ENCODE measurements at regions not wholly inside any gene's neighbourhood (a gene's known extent, or its start where the extent isn't known, plus 50 kb on each side); places are given as distances from the start of the nearest gene placed in this dataset.

DNA sequence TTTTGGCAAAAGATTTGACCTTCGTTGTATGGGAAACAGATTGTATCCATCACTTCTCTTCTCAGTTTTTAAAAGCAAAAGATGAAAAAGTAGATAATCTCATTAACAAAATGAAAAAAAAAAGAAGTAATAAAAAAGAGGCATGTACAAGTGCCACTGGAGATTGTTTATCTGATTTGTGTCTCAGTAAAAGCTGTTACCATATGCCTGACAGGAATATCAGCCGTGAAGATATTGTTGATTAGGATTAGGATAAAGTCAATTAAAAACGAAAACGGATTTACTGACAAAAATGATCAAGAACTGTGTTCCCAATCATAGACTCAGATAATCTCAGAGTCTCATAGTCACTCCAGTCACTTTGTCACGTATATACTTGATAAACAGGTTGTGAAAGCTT lies 842.1 kb upstream of the SLC10A2 start:
- POLR2A ChIA-PET = no interaction called here
- H3K36me3 ChIP-seq (ENCODE audit: control insufficient read depth, insufficient read depth, low read length) = no peaks in the 10 kb centered on the region
- H3K4me3 ChIP-seq (ENCODE audit: low read depth, low read length) = no peak overlapping the region
- CTCF ChIA-PET = no interaction called here
- no peak for DNase-seq (ENCODE audit: low read depth)
- no peaks in the 10 kb centered on the region for H3K27me3 ChIP-seq (ENCODE audit: control insufficient read depth, insufficient read depth, low read length)
- TF ChIP-seq, protein P1, sequence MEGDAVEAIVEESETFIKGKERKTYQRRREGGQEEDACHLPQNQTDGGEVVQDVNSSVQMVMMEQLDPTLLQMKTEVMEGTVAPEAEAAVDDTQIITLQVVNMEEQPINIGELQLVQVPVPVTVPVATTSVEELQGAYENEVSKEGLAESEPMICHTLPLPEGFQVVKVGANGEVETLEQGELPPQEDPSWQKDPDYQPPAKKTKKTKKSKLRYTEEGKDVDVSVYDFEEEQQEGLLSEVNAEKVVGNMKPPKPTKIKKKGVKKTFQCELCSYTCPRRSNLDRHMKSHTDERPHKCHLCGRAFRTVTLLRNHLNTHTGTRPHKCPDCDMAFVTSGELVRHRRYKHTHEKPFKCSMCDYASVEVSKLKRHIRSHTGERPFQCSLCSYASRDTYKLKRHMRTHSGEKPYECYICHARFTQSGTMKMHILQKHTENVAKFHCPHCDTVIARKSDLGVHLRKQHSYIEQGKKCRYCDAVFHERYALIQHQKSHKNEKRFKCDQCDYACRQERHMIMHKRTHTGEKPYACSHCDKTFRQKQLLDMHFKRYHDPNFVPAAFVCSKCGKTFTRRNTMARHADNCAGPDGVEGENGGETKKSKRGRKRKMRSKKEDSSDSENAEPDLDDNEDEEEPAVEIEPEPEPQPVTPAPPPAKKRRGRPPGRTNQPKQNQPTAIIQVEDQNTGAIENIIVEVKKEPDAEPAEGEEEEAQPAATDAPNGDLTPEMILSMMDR (IDR thresholded peaks at IDR 0.05; ENCODE audit: insufficient read depth, low read depth, low read length) = no peak

DNA sequence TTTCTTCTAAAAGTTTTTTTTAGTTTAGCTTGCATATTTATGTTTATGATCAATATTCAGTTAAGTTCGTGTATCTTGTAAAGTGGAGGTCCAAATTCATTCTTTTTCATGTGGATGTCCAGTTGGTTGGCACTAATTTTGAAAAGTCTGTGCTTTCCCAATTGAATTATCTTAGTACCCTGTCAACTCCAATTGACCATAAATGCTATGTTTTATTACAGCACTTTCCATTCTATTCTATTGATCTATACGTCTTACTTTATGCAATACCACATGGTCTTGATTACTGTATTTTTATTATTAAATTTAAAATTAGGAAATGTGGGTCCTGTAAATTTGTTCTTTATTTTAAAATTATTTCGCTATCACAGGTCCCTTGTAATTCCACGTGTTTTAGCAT lies 837.6 kb upstream of the SLC10A2 start:
- TF ChIP-seq, protein P1 (IDR thresholded peaks at IDR 0.05; ENCODE audit: insufficient read depth, low read depth, low read length) = no peak
- ChIA-PET POLR2A (no interaction called here), CTCF (no interaction called here)
- no peak overlapping the region for H3K4me3 ChIP-seq (ENCODE audit: low read depth, low read length)
- H3K27me3 ChIP-seq (ENCODE audit: control insufficient read depth, insufficient read depth, low read length) = no peaks in the 10 kb centered on the region
- no peaks in the 10 kb centered on the region for H3K36me3 ChIP-seq (ENCODE audit: control insufficient read depth, insufficient read depth, low read length)
- DNase-seq (ENCODE audit: low read depth) = no peak

DNA sequence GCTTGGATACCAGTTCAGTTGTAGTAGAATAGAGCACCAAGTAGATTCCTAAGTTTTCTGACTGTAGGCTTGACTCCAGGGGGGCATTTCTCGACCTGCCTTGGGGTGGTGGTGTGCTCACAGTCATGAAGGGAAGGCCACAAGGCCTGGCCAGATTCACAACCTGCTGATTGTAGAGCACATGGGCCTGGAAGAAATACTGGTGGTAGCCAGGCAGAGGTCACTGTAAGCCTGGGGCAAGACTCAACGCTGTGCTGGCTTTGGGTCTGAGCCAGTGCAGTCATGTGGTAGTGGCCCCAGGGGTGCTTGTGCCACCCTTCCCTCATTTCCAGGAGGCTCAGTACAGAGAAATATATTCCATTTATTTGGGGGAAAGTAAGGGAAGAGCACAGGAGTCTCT lies 832.3 kb upstream of the SLC10A2 start:
- no peaks in the 10 kb centered on the region for H3K36me3 ChIP-seq (ENCODE audit: control insufficient read depth, insufficient read depth, low read length)
- no peak for DNase-seq (ENCODE audit: low read depth)
- no peaks in the 10 kb centered on the region for H3K27me3 ChIP-seq (ENCODE audit: control insufficient read depth, insufficient read depth, low read length)
- TF ChIP-seq, protein P1 (IDR thresholded peaks at IDR 0.05; ENCODE audit: insufficient read depth, low read depth, low read length) = no peak
- ChIA-PET CTCF (no interaction called here), POLR2A (no interaction called here)
- H3K4me3 ChIP-seq (ENCODE audit: low read depth, low read length) = no peak overlapping the region

DNA sequence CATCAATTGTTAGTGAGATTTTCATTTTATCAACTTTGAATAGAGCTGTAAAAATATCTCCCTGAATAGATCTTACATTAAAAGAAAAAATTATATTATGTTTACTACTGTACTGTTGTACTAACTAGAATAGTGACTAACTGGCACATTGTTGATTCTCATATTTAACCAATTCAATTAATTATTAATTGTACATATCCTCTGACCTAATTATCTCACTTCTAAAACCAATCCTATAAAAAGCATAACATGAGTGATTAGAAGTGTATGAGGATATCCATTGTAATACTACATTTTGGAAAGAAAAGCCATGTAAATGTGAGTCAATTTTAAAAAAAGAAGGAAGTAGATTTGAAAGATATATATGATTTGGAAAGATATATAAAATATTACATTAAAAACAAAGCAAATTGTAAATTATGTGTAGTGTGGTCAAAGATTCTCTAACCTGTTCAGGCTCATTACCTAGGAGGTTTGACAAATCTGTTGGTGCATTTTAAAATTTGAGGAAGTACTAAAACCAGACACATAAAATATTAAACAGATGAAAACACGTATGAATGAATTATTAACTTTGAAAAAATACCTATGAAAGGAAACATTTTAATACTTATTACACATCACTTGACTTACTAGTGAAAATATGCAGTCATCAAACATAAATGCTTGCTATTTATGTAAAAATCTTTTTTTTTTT lies 829.8 kb upstream of the SLC10A2 start:
- Histone ChIP-seq H3K27me3 (ENCODE audit: control insufficient read depth, insufficient read depth, low read length) (no peaks in the 10 kb centered on the region), H3K36me3 (ENCODE audit: control insufficient read depth, insufficient read depth, low read length) (no peaks in the 10 kb centered on the region), H3K4me3 (ENCODE audit: low read depth, low read length) (no peak overlapping the region)
- TF ChIP-seq, protein P1 (IDR thresholded peaks at IDR 0.05; ENCODE audit: insufficient read depth, low read depth, low read length) = no peak
- no peak for DNase-seq (ENCODE audit: low read depth)
- CTCF ChIA-PET = no interaction called here
- POLR2A ChIA-PET = no interaction called here

DNA sequence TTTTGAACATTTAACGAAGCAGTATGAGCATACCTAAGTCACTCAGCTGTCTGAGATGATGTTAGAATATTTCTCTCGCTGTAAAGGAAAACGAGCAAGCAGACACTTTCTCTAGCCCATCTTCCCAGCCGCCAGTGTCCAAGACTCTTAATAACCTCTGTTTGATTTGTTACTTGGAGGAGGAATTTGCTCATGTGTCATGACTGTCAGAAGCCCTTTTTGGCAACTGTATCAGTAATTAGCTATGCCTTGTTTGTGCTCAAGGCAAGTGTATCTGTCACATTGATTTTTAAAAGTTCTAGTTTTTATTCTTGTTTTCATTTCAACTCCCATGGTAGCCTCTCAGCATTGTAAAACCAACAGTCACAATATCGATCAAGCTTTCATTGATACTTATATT lies 828.4 kb upstream of the SLC10A2 start:
- Histone ChIP-seq H3K4me3 (ENCODE audit: low read depth, low read length) (no peak overlapping the region), H3K27me3 (ENCODE audit: control insufficient read depth, insufficient read depth, low read length) (no peaks in the 10 kb centered on the region), H3K36me3 (ENCODE audit: control insufficient read depth, insufficient read depth, low read length) (no peaks in the 10 kb centered on the region)
- CTCF ChIA-PET = no interaction called here
- TF ChIP-seq, protein P1 (IDR thresholded peaks at IDR 0.05; ENCODE audit: insufficient read depth, low read depth, low read length) = no peak
- POLR2A ChIA-PET = no interaction called here
- no peak for DNase-seq (ENCODE audit: low read depth)

Measured in BJ (cell line).